ENCODE measurements at regions not wholly inside any gene's neighbourhood (a gene's known extent, or its start where the extent isn't known, plus 50 kb on each side); places are given as distances from the start of the nearest gene placed in this dataset.

DNA sequence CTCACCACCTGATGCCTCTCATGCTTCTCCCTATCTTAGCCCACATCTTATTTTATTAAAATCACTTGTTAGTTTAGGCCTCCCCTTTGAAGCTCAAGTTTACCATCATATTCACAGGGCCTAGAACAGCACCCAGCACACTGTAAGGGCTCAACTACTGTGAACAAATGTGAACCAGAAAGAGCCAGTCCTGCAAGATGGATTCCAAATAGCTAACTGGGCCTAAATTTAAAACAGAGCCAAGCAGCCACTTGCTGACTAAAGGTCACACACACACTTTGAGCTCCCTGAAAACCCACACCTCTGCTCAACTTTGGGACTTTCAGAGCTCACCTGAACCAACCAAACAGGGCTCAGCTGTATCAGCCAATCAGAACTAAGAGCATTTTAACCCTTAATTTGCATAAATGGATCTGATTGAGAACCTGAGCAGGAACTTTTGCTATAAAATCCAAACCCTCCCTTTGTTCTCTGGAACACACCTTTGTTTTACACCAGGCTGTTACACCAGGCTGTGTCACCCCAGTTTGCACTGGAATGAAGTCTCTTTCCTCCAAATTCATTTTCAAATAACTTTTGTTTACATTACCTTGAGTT, 62.1 kb upstream of the EXOC1L start:
- Histone ChIP-seq H3K4me3 (ENCODE audit: low read length) (no peak overlapping the region), H3K9me3 (ENCODE audit: low read length) (no peaks in the 10 kb centered on the region), H3K27me3 (ENCODE audit: low read length) (no peaks in the 10 kb centered on the region), H3K36me3 (ENCODE audit: low read depth, low read length) (no peaks in the 10 kb centered on the region), H3K4me2 (ENCODE audit: low read length) (no peak overlapping the region), H2AFZ (ENCODE audit: low read length) (peak overlapping the region; percentile 52), H3F3A (ENCODE audit: low read length, unreplicated experiment) (no peaks in the 10 kb centered on the region), H3K9ac (ENCODE audit: low read length) (no peak overlapping the region), H3K79me2 (ENCODE audit: low read length) (no peaks in the 10 kb centered on the region), H4K20me1 (ENCODE audit: low read length) (no peaks in the 10 kb centered on the region), H3K27ac (ENCODE audit: low read length) (no peak overlapping the region), H3K4me1 (ENCODE audit: insufficient read depth, low read length) (peaks cover 22% of the 10 kb centered on the region), H3K9me2 (replicated peaks; ENCODE audit: low read length) (no peaks in the 10 kb centered on the region)
- ATAC-seq, result no peak
- TF ChIP-seq, protein P1, sequence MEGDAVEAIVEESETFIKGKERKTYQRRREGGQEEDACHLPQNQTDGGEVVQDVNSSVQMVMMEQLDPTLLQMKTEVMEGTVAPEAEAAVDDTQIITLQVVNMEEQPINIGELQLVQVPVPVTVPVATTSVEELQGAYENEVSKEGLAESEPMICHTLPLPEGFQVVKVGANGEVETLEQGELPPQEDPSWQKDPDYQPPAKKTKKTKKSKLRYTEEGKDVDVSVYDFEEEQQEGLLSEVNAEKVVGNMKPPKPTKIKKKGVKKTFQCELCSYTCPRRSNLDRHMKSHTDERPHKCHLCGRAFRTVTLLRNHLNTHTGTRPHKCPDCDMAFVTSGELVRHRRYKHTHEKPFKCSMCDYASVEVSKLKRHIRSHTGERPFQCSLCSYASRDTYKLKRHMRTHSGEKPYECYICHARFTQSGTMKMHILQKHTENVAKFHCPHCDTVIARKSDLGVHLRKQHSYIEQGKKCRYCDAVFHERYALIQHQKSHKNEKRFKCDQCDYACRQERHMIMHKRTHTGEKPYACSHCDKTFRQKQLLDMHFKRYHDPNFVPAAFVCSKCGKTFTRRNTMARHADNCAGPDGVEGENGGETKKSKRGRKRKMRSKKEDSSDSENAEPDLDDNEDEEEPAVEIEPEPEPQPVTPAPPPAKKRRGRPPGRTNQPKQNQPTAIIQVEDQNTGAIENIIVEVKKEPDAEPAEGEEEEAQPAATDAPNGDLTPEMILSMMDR (conservative IDR thresholded peaks at IDR 0.05; ENCODE audit: low read depth, low read length), result no peak
- BruUV-seq (replicated peaks), result no TSS peak
- CTCF ChIA-PET, result no interaction called here
- POLR2A ChIA-PET (ENCODE audit: unreplicated experiment), result no interaction called here
- intact Hi-C loops (cut with micrococcal nuclease), result loop anchor here (5.0 kb wide), 1 partner anchor 110 kb away; no protein-coding TSS in a partner anchor
- no peak for DNase-seq

DNA sequence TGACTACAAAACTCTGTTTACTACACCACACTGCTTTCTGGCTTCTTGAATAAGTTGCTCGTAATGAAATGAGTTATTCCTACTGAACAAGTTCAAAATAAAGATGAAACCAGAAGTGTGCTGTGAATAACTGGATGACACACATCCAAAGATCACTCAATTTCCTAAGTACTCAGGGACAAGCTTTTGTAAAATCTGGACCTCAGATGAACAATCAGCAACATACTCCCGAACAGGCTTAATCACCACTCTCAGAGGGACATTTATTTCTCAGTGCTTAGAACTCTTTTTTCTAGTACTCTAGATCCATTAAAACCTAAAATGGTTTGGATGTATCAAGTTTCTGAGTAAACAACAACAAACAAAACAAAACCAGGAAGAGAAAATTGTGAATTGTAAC, 61.5 kb upstream of the EXOC1L start:
- no peaks in the 10 kb centered on the region for H3K27me3 ChIP-seq (ENCODE audit: low read length)
- ATAC-seq (no peak), DNase-seq (no peak)
- no peaks in the 10 kb centered on the region for H4K20me1 ChIP-seq (ENCODE audit: low read length)
- no peak for TF ChIP-seq EZH2 (IDR thresholded peaks at IDR 0.05; ENCODE audit: low read length, unreplicated experiment)
- TF ChIP-seq EZH2phosphoT487 (IDR thresholded peaks at IDR 0.05; ENCODE audit: borderline replicate concordance, low read length), result no peak
- TF ChIP-seq, protein P1 (conservative IDR thresholded peaks at IDR 0.05; ENCODE audit: low read depth, low read length), result no peak
- no TSS peak for BruUV-seq (replicated peaks)
- H2AFZ ChIP-seq (ENCODE audit: low read length), result peak overlapping the region; percentile 52
- H3K4me3 ChIP-seq (ENCODE audit: low read length), result no peak overlapping the region
- H3F3A ChIP-seq (ENCODE audit: low read length, unreplicated experiment), result no peaks in the 10 kb centered on the region
- H3K27ac ChIP-seq (ENCODE audit: low read length), result no peak overlapping the region
- H3K79me2 ChIP-seq (ENCODE audit: low read length), result no peaks in the 10 kb centered on the region
- H3K9ac ChIP-seq (ENCODE audit: low read length), result no peak overlapping the region
- peaks cover 22% of the 10 kb centered on the region for H3K4me1 ChIP-seq (ENCODE audit: insufficient read depth, low read length)
- H3K9me3 ChIP-seq (ENCODE audit: low read length), result no peaks in the 10 kb centered on the region
- H3K36me3 ChIP-seq (ENCODE audit: low read depth, low read length), result no peaks in the 10 kb centered on the region
- no peaks in the 10 kb centered on the region for H3K9me2 ChIP-seq (replicated peaks; ENCODE audit: low read length)
- intact Hi-C loops (cut with micrococcal nuclease), result loop anchor here (5.0 kb wide), 1 partner anchor 109 kb away; no protein-coding TSS in a partner anchor
- ChIA-PET POLR2A (ENCODE audit: unreplicated experiment) (no interaction called here), CTCF (interaction anchor here (0.6 kb wide), 1 partner anchor 1419 kb away, joined by 3 read pairs; no protein-coding TSS in a partner anchor)
- no peak overlapping the region for H3K4me2 ChIP-seq (ENCODE audit: low read length)

DNA sequence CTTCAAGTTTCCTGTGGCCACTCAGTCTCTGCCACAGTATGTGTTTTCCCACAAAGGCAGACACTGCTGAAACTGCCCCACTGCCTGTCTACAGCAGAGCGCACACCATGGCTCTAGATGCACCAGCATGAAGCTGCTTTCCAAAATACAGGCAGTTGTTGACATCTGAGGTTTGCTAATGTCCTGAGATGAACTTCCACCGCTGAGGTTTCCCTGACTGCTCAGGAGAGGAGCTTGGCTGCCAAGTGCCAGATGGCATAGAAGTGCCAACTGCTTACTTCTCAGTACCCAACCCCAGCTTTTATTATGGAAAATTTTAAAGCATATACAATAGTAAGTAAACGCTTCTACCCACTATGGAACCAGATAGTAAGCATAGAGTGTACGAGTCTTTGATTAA, 61.0 kb upstream of the EXOC1L start:
- Histone ChIP-seq H3K27me3 (ENCODE audit: low read length) (no peaks in the 10 kb centered on the region), H3K4me1 (ENCODE audit: insufficient read depth, low read length) (peaks cover 22% of the 10 kb centered on the region), H3K9ac (ENCODE audit: low read length) (no peak overlapping the region), H3K27ac (ENCODE audit: low read length) (no peak overlapping the region), H3K79me2 (ENCODE audit: low read length) (no peaks in the 10 kb centered on the region), H3F3A (ENCODE audit: low read length, unreplicated experiment) (no peaks in the 10 kb centered on the region), H4K20me1 (ENCODE audit: low read length) (no peaks in the 10 kb centered on the region), H3K4me2 (ENCODE audit: low read length) (no peak overlapping the region), H3K9me2 (replicated peaks; ENCODE audit: low read length) (no peaks in the 10 kb centered on the region), H3K9me3 (ENCODE audit: low read length) (no peaks in the 10 kb centered on the region), H3K36me3 (ENCODE audit: low read depth, low read length) (no peaks in the 10 kb centered on the region), H3K4me3 (ENCODE audit: low read length) (no peak overlapping the region), H2AFZ (ENCODE audit: low read length) (peak overlapping the region; percentile 52)
- no TSS peak for BruUV-seq (replicated peaks)
- DNase-seq (no peak), ATAC-seq (no peak)
- POLR2A ChIA-PET (ENCODE audit: unreplicated experiment), result no interaction called here
- intact Hi-C loops (cut with micrococcal nuclease), result loop anchor here (5.0 kb wide), 1 partner anchor 109 kb away; no protein-coding TSS in a partner anchor
- TF ChIP-seq, protein P1 (conservative IDR thresholded peaks at IDR 0.05; ENCODE audit: low read depth, low read length), result no peak
- TF ChIP-seq EZH2phosphoT487 (IDR thresholded peaks at IDR 0.05; ENCODE audit: borderline replicate concordance, low read length), result no peak
- no peak for TF ChIP-seq EZH2 (IDR thresholded peaks at IDR 0.05; ENCODE audit: low read length, unreplicated experiment)
- CTCF ChIA-PET, result no interaction called here
